ENCODE measurements at regions not wholly inside any gene's neighbourhood (a gene's known extent, or its start where the extent isn't known, plus 50 kb on each side); places are given as distances from the start of the nearest gene placed in this dataset.

DNA sequence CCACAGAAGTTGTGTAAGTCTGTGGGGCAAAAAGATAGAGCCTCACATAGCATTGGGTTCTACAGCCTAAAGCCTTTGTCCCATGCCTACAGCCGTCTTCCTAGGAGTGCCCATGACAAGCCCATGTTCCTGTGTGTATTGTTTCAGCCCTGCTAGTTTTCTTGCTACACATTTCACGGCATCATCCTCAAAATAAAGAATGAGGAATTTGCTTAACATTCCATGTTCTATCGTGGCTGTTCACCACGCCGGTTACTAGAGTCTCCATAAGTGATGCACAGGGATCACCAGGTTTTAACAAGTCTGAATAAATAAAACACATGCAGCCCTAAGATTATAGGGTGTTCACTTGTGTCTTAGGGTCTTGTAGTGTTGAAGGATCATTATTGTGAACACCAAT, 87.4 kb upstream of the NGF start:
- Histone ChIP-seq H3K36me3 (ENCODE audit: control insufficient read depth in 2 of 2, insufficient read depth in 2 of 2, low read length in 1 of 2) (no peaks in the 10 kb centered on the region), H3K27ac (ENCODE audit: low read depth in 2 of 2, low read length in 1 of 2) (no peak overlapping the region), H3K4me3 (ENCODE audit: low read depth in 1 of 2, low read length in 2 of 2) (no peak overlapping the region), H3K27me3 (ENCODE audit: control insufficient read depth in 1 of 2, insufficient read depth in 2 of 2, low read length in 2 of 2) (no peaks in the 10 kb centered on the region), H3K4me1 (ENCODE audit: control insufficient read depth in 2 of 2, insufficient read depth in 2 of 2, low read length in 1 of 2) (no peaks in the 10 kb centered on the region), H3K9me3 (ENCODE audit: control insufficient read depth in 2 of 2, insufficient read depth in 1 of 2, low read depth in 1 of 2, low read length in 1 of 2) (no peaks in the 10 kb centered on the region)
- 87 to 91% methylated on average over 5 of the region's 5 CpGs for WGBS, 2 donors

DNA sequence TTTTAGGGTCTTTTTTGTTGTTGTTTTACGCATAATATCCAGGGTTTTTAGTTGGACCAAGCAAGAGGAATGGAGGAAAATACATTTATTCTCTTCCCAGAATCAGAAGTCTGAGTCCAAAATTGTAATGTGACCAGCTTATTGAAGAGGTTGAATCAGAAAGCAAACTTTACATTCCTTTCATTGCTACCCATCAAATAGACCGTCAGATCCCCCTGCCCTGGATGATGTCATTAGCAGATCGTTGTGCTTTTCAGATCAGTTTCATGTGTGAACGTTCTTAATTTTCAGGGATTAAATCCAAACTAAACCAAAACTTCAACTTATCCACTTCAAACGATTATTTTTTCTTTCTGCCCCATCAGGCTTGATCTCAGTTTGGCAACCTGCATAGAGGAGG, 85.7 kb upstream of the NGF start:
- H3K4me1 ChIP-seq (ENCODE audit: control insufficient read depth in 2 of 2, insufficient read depth in 2 of 2, low read length in 1 of 2): no peaks in the 10 kb centered on the region
- no peaks in the 10 kb centered on the region for H3K9me3 ChIP-seq (ENCODE audit: control insufficient read depth in 2 of 2, insufficient read depth in 1 of 2, low read depth in 1 of 2, low read length in 1 of 2)
- H3K27ac ChIP-seq (ENCODE audit: low read depth in 2 of 2, low read length in 1 of 2): no peak overlapping the region
- no peaks in the 10 kb centered on the region for H3K36me3 ChIP-seq (ENCODE audit: control insufficient read depth in 2 of 2, insufficient read depth in 2 of 2, low read length in 1 of 2)
- no peaks in the 10 kb centered on the region for H3K27me3 ChIP-seq (ENCODE audit: control insufficient read depth in 1 of 2, insufficient read depth in 2 of 2, low read length in 2 of 2)
- H3K4me3 ChIP-seq (ENCODE audit: low read depth in 1 of 2, low read length in 2 of 2): no peak overlapping the region
- WGBS, 2 donors: 53 to 61% methylated on average over 5 of the region's 5 CpGs

DNA sequence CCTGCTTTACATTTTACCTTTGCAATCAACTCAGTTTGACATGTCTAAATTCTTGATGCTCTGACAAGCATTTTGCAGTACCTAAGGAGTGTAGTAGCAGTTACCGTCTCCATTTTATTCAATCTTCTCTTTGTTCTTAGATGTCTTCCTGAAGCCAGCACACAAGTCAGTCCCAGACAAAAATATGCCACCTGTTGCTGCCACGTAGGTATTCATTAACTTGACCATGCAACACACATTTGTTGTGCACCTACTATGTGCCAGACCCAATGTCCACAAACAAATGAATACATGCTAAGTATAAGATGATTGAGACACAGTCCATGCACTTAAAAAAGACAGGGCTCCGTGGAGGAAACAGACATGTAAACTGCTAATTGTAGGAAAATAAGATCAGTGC, 81.5 kb upstream of the NGF start:
- Histone ChIP-seq H3K9me3 (ENCODE audit: control insufficient read depth in 2 of 2, insufficient read depth in 1 of 2, low read depth in 1 of 2, low read length in 1 of 2) (no peaks in the 10 kb centered on the region), H3K4me1 (ENCODE audit: control insufficient read depth in 2 of 2, insufficient read depth in 2 of 2, low read length in 1 of 2) (no peaks in the 10 kb centered on the region), H3K4me3 (ENCODE audit: low read depth in 1 of 2, low read length in 2 of 2) (no peak overlapping the region), H3K27me3 (ENCODE audit: control insufficient read depth in 1 of 2, insufficient read depth in 2 of 2, low read length in 2 of 2) (no peaks in the 10 kb centered on the region), H3K36me3 (ENCODE audit: control insufficient read depth in 2 of 2, insufficient read depth in 2 of 2, low read length in 1 of 2) (no peaks in the 10 kb centered on the region), H3K27ac (ENCODE audit: low read depth in 2 of 2, low read length in 1 of 2) (no peak overlapping the region)
- WGBS, 2 donors: 51 to 83% methylated on average over 3 of the region's 3 CpGs

DNA sequence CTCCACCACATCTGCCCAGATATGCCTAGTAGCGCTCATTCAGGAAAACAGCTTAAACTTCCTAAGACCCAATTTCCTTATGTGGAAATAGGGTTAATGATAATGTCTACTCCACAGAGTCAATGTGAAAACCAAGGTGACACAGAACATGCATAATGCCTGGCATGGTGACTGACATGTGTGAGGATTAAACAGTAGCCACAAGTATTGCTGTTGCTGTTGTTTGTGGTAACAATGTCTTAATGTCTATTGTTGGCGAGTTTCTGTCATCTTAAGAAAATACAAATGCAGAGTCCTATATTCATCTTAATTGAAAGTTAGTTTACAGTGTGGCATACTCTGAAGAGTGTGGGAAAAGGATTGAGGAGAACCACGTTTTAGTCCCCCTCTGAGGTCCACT, 75.6 kb upstream of the NGF start:
- Histone ChIP-seq H3K36me3 (ENCODE audit: control insufficient read depth in 2 of 2, insufficient read depth in 2 of 2, low read length in 1 of 2) (no peaks in the 10 kb centered on the region), H3K4me3 (ENCODE audit: low read depth in 1 of 2, low read length in 2 of 2) (no peak overlapping the region), H3K9me3 (ENCODE audit: control insufficient read depth in 2 of 2, insufficient read depth in 1 of 2, low read depth in 1 of 2, low read length in 1 of 2) (no peaks in the 10 kb centered on the region), H3K27ac (ENCODE audit: low read depth in 2 of 2, low read length in 1 of 2) (no peak overlapping the region), H3K27me3 (ENCODE audit: control insufficient read depth in 1 of 2, insufficient read depth in 2 of 2, low read length in 2 of 2) (no peaks in the 10 kb centered on the region), H3K4me1 (ENCODE audit: control insufficient read depth in 2 of 2, insufficient read depth in 2 of 2, low read length in 1 of 2) (peaks cover 0 to 2% of the 10 kb centered on the region in 2 donors)
- WGBS, 2 donors: 79 to 85% methylated on average over 3 of the region's 3 CpGs

DNA sequence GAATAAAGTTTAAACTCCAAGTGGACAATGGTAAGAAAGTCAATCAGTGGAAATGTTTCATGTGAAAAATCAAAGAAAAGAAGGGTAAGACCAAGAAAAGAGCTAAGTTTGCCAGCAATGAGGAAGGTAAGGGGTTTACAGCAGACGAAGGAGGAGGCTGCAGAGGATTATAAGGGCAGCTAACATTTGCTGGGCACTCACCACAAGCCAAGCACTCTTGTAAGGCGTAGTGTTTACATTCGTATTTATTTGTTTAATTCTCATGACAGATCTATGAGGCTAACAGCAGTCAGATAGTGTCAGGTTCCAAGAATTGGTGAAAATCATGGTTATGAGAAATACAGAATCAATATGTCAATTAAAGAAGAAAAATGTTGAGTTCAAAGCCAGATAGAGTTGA, 75.2 kb upstream of the NGF start:
- no peaks in the 10 kb centered on the region for H3K36me3 ChIP-seq (ENCODE audit: control insufficient read depth in 2 of 2, insufficient read depth in 2 of 2, low read length in 1 of 2)
- no peaks in the 10 kb centered on the region for H3K9me3 ChIP-seq (ENCODE audit: control insufficient read depth in 2 of 2, insufficient read depth in 1 of 2, low read depth in 1 of 2, low read length in 1 of 2)
- H3K4me1 ChIP-seq (ENCODE audit: control insufficient read depth in 2 of 2, insufficient read depth in 2 of 2, low read length in 1 of 2): peaks cover 0 to 2% of the 10 kb centered on the region in 2 donors
- no peaks in the 10 kb centered on the region for H3K27me3 ChIP-seq (ENCODE audit: control insufficient read depth in 1 of 2, insufficient read depth in 2 of 2, low read length in 2 of 2)
- H3K27ac ChIP-seq (ENCODE audit: low read depth in 2 of 2, low read length in 1 of 2): no peak overlapping the region
- H3K4me3 ChIP-seq (ENCODE audit: low read depth in 1 of 2, low read length in 2 of 2): no peak overlapping the region
- WGBS, 2 donors: 80 to 85% methylated on average over 3 of the region's 3 CpGs

DNA sequence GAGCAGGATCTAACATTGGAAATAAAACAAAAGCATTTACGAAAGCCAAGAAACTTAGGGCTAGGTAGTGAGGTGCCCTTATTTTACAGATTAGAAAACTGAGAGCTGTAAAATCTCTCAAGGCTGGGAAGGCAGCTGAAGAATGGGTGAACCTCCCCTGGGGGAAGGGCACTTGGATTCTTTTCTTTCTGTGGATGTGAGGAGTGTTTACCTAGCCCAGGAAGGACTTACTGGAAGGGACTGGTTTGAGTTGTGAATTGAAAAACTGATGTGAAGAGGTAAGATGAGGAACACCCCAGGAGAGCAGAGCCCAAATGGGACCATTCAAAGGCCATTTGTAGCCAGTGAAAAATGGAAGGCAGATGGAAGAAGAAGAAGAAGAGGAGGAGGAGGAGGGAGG, 74.7 kb upstream of the NGF start:
- Histone ChIP-seq H3K27me3 (ENCODE audit: control insufficient read depth in 1 of 2, insufficient read depth in 2 of 2, low read length in 2 of 2) (peaks cover 0 to under 1% of the 10 kb centered on the region in 2 donors), H3K9me3 (ENCODE audit: control insufficient read depth in 2 of 2, insufficient read depth in 1 of 2, low read depth in 1 of 2, low read length in 1 of 2) (no peaks in the 10 kb centered on the region), H3K36me3 (ENCODE audit: control insufficient read depth in 2 of 2, insufficient read depth in 2 of 2, low read length in 1 of 2) (no peaks in the 10 kb centered on the region), H3K27ac (ENCODE audit: low read depth in 2 of 2, low read length in 1 of 2) (no peak overlapping the region), H3K4me1 (ENCODE audit: control insufficient read depth in 2 of 2, insufficient read depth in 2 of 2, low read length in 1 of 2) (peaks cover 0 to 2% of the 10 kb centered on the region in 2 donors), H3K4me3 (ENCODE audit: low read depth in 1 of 2, low read length in 2 of 2) (no peak overlapping the region)
- WGBS, 2 donors: 91 to 92% methylated on average over 1 of the region's 1 CpG

DNA sequence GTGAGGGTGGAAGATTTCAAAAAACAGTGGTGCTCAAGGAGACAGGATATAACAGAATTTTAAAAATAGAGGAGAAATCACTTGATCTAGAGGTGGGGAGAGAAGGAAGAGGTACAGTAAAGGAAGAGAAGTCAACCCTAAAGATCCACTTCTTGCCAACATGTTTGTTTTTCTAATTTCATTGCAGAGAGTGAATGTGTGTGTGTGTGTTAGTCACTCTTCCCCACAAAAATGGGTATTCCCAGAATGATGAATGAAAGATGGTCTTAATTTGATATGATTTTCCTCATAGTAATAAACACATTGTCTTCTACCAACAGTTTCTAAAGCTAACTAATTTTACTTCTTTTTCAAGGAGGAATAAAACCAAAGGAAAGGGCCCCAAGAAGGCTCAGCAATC, 74.2 kb upstream of the NGF start:
- Histone ChIP-seq H3K4me1 (ENCODE audit: control insufficient read depth in 2 of 2, insufficient read depth in 2 of 2, low read length in 1 of 2) (peaks cover 0 to 2% of the 10 kb centered on the region in 2 donors), H3K36me3 (ENCODE audit: control insufficient read depth in 2 of 2, insufficient read depth in 2 of 2, low read length in 1 of 2) (no peaks in the 10 kb centered on the region), H3K27ac (ENCODE audit: low read depth in 2 of 2, low read length in 1 of 2) (no peak overlapping the region), H3K9me3 (ENCODE audit: control insufficient read depth in 2 of 2, insufficient read depth in 1 of 2, low read depth in 1 of 2, low read length in 1 of 2) (no peaks in the 10 kb centered on the region), H3K4me3 (ENCODE audit: low read depth in 1 of 2, low read length in 2 of 2) (no peak overlapping the region), H3K27me3 (ENCODE audit: control insufficient read depth in 1 of 2, insufficient read depth in 2 of 2, low read length in 2 of 2) (peaks cover 0 to 5% of the 10 kb centered on the region in 2 donors)

DNA sequence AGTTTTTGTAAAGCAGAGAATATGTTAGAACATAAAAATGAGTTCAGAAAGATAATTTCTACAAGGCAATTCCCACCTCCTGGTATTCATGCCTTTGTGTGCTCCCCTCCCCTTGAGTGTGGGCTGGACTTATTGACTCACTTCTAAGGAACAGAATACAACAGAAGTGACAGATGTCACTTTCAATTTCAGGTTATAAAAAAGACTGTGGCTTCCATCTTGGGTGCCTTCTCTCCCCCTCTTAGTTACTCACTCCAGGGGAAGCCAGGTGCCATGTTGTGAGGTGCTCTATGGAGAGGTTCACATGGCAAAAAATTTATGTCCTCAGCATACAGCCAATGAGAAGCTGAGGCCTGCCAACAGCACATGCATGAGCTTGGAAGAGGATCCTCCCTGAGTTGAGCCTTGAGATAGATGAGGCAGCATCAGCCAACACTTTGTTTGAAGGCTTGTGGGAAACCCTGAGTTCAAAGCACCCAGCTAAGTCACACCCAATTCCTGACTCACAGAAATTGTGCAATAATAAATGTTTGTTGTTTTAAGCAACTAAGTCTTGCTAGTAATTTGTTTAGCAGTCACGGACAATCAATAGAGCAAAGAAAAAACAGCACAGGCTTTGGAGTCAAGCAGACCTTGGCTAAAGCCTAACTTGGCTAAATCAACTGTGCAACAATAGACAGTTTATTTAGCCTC, 73.5 kb upstream of the NGF start:
- no peak overlapping the region for H3K27ac ChIP-seq (ENCODE audit: low read depth in 2 of 2, low read length in 1 of 2)

DNA sequence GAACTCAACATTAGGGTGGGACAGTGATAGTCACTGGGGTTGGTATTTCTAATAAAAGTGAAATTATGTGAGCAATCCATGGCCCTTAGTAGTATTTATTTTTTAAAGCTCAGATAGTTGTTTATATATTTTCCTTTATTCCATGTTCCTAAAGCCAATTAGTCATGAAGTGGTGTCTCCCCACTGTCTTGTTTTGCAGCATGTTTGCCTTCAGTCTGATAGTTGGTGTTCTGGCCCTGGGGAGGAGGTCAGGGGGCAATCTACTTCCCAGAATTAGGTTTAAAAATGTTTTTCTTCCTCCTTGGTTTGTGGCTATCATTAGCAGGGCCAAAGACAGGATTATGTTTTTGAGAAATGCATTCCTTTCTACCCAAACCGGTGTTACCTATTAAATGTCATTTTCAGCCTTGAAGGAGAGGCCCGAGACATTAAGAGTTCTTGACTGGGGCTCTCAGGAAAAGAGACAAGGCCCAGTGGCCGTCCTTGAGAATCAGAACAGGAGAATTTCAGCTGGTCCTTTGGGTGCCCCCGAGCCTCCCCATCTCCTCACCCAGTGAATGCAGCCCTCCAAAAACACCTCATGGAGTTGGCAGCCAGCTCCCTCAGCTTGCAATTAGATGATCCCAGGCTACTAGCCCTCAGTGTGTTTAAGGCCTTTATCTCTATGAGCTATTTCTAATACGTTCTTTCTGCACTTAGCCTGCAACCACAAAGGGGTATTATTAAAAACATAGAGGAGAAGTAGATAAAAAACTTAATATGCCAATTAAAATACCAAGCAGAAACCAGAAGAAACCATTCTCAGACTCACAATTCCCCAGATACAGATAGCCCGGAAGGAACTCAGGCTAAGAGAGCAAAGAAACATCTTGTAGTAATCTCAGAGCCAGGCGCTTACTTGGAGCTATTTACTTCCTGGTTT, 71.3 kb upstream of the NGF start:
- Histone ChIP-seq H3K9me3 (ENCODE audit: control insufficient read depth in 2 of 2, insufficient read depth in 1 of 2, low read depth in 1 of 2, low read length in 1 of 2) (no peaks in the 10 kb centered on the region), H3K4me1 (ENCODE audit: control insufficient read depth in 2 of 2, insufficient read depth in 2 of 2, low read length in 1 of 2) (peaks cover 0 to 2% of the 10 kb centered on the region in 2 donors), H3K27me3 (ENCODE audit: control insufficient read depth in 1 of 2, insufficient read depth in 2 of 2, low read length in 2 of 2) (peaks cover 0 to 5% of the 10 kb centered on the region in 2 donors), H3K36me3 (ENCODE audit: control insufficient read depth in 2 of 2, insufficient read depth in 2 of 2, low read length in 1 of 2) (no peaks in the 10 kb centered on the region), H3K27ac (ENCODE audit: low read depth in 2 of 2, low read length in 1 of 2) (no peak overlapping the region), H3K4me3 (ENCODE audit: low read depth in 1 of 2, low read length in 2 of 2) (no peak overlapping the region)
- WGBS, 2 donors: 80 to 85% methylated on average over 7 of the region's 7 CpGs

More for the DNA sequence above, 73.5 kb upstream of the NGF start:
- Histone ChIP-seq H3K9me3 (ENCODE audit: control insufficient read depth in 2 of 2, insufficient read depth in 1 of 2, low read depth in 1 of 2, low read length in 1 of 2) (no peaks in the 10 kb centered on the region), H3K27me3 (ENCODE audit: control insufficient read depth in 1 of 2, insufficient read depth in 2 of 2, low read length in 2 of 2) (peaks cover 0 to 5% of the 10 kb centered on the region in 2 donors), H3K4me1 (ENCODE audit: control insufficient read depth in 2 of 2, insufficient read depth in 2 of 2, low read length in 1 of 2) (peaks cover 0 to 2% of the 10 kb centered on the region in 2 donors), H3K4me3 (ENCODE audit: low read depth in 1 of 2, low read length in 2 of 2) (no peak overlapping the region), H3K36me3 (ENCODE audit: control insufficient read depth in 2 of 2, insufficient read depth in 2 of 2, low read length in 1 of 2) (no peaks in the 10 kb centered on the region)
- 38 to 52% methylated on average over 1 of the region's 1 CpG for WGBS, 2 donors

Data from esophagus (tissue), 2 donors.